OCI-LY1 (cell line): ENCODE measurements at regions not wholly inside any gene's neighbourhood (a gene's known extent, or its start where the extent isn't known, plus 50 kb on each side); places are given as distances from the start of the nearest gene placed in this dataset.

Experiments
- CTCF ChIP-seq: fragments of 200-600 bp; sonication (generic), shearing (Covaris generic); IDR thresholded peaks from 2 replicates; pipeline ENCODE4 v1.5.1; 2017; ENCODE audit warnings: mild to moderate bottlenecking, antibody characterized with exemption, low read length, moderate library complexity, mixed read lengths
- EZH2 ChIP-seq: fragments of 200-600 bp; sonication (generic), shearing (Covaris generic); IDR thresholded peaks from 2 replicates; pipeline ENCODE4 v1.8.0; 2017; ENCODE audit warnings: borderline replicate concordance, mixed run types, mild to moderate bottlenecking, antibody characterized with exemption, low read length, moderate library complexity, mixed read lengths

DNA sequence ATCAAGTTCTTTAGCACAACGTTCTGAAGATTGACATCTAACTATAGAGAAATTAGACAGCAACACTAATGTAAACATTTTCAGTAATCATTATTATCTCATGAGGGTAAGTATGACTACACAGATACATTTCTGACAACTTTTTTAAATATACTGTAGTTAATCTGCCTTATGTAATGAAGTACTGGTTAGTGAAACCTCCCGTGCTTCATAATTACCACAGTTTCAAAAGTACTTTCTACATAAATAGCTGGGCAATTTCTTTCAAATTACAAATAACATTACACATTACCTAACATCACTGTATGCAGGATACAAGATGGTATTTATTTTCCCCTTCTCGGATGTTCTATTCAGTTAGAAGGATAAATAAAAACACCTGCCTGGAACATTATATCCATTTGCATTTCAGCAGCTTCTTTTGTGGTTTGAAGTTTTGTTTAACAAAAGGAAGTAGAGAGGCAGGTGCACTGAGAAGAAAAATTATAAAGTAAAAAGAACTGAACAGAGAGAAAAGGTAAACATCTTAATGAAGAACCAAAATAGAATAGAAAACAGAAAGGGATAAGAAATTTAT, 1241.5 kb upstream of the GBE1 start:
- no peak for TF ChIP-seq CTCF
- no peak for TF ChIP-seq EZH2
